HL-60/S4 treated with phorbol 12-myristate 13-acetate at 8.2 ng/mL for 4 days and 3 days (cell line): ENCODE measurements at regions not wholly inside any gene's neighbourhood (a gene's known extent, or its start where the extent isn't known, plus 50 kb on each side); places are given as distances from the start of the nearest gene placed in this dataset.

Source experiments
- in situ Hi-C: fragments of 300-500 bp; cut with MboI; formaldehyde crosslinking; loops from 2 replicates; pipeline ENCODE4 v1.15.0; 2022; ENCODE audit warnings: low sequenced_read_pairs

DNA sequence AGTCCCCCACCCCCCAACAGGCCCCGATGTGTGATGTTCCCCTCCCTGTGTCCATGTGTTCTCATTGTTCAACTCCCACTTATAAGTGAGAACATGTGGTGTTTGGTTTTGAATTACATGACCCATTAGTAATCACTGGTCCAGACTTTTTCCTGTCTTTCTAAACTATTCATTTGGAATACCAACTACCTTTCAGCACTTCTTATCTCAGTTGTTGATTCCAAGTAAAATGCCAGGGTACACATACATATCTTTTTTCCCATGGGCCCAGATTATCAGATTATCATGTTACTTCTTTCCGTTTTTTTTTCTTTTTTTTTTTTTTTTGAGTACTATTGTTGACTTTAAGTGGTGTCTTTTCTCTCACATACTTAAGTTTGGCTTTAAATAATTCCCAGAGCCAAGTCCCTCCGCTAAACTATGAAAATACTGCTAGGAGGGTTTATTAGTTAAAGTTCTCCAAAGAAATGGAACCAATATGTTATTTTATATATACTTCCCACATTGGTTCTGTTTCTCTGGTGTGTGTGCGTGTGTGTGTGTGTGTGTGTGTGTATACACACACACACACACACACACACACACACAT lies 389.3 kb downstream of the IRS1 start:
- in situ Hi-C loops, result no loop called here

DNA sequence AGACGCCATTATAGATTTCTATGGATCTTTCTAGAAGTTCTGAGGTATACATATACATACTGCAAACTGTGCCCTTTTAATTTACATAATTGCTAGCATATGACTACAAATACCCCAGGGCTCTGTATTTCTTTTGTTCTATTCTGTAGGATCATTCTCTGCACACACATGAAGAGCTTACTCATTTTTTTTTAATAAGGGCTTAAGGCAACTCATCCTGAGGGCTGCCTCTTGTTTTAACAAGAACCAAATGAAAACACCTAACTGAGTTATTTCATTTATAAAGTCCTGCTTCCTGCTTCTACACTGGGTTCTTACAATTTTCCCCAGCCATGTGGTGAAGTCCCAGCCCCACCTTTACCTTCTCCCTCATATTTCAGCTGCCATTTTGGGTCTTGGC lies 390.5 kb downstream of the IRS1 start:
- in situ Hi-C loops, result no loop called here

DNA sequence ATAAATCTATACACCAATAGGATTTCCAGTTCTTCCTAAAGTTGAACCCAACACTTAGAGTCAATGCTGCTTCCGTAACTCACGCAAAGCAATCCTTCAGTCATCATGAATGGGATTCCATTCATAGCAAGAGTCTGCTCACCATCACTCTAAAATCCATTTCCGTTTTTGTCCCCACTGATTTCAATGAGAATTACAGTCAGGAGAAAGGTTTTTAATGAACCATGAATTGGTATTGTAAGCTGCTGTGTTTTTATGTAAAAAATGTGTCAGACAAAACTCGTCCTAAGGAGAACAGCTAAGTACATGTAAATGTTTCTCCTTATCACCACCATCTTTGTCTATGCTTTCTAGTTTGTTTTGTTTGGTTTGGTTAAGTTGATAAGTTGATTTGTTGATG lies 391.5 kb downstream of the IRS1 start:
- in situ Hi-C loops, result no loop called here

DNA sequence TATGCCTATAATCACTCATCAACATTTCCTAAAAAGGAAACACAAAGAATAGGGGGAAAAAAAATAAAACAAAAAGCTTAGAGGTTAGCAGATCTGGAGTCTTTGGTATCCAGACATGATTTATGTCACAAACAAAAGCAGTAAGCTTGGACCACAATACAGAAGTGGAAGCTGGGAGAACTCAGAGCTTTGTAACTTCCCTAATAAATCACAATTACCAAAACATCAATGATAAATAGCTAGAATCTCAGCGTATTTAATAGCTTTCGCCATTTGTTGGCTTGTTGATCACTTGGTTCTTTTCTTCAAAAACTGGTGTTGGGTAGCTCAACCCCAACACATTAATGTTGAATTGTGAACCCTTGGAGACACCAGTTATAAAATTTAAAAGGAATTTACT lies 392.5 kb downstream of the IRS1 start:
- in situ Hi-C loops, result no loop called here

DNA sequence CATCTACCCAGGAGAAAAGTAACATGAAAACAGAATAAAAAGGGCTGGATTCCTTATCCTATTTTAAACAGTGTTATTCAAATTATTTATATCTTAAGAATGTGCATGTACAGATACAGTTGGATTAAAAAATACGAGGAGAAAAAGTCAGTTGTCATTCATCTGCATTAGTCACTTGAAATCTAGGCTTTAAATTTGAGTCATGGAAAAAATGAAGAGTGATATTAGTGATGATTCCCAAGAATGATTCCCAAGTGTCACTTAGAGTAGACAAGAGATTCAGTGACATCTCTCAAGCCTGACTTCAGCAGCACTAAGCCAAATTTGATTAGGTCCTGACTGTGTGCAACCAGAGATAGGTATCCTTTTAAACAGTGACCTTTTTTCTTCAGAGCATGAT lies 394.2 kb downstream of the IRS1 start:
- in situ Hi-C loops, result no loop called here

DNA sequence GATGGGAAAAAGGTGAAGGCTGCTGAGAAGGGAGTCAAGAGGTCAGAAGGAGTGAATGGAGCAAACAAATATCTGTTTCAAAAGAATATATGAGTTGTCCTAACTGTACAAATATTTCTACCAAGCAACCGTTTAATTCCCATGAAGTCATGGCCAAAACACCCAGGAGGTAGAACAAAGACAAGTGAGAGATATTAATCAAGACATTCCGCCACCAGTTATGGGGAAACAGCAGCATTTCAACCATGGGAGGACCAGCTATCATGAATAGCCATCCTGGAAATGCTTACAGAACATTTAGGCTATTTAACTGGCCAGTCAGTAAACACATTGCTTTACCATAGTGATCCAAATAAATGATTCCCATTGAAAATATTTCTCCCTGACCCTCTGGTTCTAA lies 396.3 kb downstream of the IRS1 start:
- in situ Hi-C loops, result no loop called here

DNA sequence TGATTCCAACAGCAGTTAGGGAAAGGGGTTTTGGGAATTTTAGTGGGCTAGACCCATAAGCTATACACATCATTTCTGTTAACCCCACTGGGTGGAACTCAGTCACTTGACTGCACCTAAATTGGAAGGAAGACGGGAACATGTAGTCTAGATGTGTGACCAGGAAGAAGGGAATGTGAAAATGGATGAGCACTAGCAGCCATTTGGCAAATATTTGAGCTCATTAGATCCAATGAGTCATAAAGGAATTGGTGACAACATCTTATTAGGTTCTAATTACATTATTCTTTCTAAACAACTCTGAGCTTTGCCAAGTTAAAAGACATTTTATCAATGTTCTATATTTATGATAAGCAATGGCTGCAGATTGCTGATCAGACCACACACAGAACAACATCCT lies 400.6 kb downstream of the IRS1 start:
- in situ Hi-C loops, result no loop called here

DNA sequence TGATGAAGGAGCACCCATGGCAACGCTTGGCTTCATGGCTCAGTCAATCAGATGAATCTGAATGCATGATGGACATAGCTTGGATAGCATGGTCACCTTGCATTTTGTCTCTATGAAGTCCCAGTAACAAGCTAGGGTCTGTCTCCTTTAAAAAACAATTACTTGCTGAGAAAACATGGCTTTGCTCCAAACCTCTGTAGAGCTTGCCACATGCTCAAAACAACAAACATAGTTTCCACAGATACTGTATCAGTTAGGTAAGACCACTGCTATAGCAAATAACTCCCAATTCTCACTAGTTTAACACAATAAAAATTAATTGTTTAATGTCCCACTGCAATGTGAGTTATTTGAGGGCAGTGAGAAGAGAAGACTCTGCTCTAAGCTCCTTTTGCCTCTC lies 401.0 kb downstream of the IRS1 start:
- in situ Hi-C loops, result no loop called here

DNA sequence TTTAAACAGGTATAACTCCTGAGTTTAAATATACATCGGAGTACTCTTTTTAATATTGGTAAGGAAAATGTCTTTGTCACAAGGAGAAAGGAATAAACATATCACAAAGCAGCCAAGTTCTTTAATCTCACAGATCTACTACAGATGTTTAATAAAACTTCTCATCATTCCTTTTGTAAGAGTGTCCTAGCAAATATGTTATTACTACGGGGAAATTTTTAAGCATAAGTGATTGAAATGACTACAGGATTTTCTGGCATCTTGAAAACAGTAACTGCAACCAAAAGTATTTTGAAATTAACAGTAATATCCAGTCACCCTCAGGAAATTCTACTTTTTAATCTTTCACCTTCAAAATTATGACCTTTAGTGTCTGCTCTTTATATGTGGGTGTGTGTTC lies 403.1 kb downstream of the IRS1 start:
- in situ Hi-C loops, result no loop called here

DNA sequence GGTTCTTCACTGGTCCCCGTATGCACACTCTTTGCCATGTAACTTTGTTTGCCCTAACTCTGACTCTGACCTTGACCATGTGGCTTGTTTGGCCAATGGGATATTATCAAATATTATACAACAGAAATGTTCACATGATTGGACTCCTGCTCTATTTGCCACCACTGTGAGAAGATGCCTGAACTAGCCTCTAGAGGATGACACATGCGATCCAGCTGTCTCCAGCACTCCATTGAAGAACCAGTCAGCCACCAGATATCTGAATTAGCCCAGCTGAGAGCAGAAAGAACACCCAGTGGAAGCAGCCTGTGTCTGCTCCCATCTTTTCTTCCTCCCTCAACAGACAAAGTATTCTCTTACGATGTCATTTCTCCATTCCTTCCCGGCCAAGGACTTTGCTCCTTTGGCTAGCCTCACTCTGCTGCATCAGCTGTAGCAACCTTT lies 412.1 kb downstream of the IRS1 start:
- in situ Hi-C loops, result no loop called here

DNA sequence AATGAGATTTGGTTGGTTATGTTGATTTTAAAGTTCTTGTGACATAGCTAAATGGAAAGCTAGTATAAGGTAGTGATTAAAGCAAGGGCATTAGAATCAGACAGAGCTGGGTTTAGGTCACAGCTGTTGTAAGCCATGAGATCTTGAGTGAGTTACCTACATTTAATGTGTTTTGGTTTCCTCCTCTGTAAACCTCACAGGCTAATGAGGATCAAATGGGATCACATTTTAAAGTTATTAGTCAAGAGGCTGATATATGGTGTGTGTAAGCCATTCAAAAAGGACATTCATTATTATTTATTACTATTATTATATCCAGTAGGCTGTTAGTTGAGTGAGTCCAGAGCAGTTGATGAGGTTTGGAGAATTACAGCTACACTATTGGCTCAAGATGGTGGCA lies 416.2 kb downstream of the IRS1 start:
- in situ Hi-C loops, result no loop called here

DNA sequence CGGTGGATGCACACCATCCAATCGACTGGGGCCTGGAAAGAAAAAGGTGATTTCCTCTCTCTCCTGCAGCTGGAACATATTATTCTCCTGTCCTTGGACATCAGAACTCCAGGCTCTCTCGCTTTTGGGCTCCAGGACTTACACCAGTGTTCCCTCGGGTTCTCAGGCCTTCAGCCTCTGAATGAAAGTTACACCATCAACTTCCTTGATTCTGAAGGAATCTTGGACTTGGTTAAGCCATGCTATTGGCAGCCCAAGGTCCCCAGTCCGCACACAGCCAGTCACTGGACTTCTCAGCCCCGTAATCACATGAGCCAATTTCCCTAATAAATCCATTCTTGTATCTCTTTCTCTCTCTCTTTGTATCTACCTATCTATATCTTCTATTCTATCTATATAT lies 418.9 kb downstream of the IRS1 start:
- in situ Hi-C loops, result no loop called here

DNA sequence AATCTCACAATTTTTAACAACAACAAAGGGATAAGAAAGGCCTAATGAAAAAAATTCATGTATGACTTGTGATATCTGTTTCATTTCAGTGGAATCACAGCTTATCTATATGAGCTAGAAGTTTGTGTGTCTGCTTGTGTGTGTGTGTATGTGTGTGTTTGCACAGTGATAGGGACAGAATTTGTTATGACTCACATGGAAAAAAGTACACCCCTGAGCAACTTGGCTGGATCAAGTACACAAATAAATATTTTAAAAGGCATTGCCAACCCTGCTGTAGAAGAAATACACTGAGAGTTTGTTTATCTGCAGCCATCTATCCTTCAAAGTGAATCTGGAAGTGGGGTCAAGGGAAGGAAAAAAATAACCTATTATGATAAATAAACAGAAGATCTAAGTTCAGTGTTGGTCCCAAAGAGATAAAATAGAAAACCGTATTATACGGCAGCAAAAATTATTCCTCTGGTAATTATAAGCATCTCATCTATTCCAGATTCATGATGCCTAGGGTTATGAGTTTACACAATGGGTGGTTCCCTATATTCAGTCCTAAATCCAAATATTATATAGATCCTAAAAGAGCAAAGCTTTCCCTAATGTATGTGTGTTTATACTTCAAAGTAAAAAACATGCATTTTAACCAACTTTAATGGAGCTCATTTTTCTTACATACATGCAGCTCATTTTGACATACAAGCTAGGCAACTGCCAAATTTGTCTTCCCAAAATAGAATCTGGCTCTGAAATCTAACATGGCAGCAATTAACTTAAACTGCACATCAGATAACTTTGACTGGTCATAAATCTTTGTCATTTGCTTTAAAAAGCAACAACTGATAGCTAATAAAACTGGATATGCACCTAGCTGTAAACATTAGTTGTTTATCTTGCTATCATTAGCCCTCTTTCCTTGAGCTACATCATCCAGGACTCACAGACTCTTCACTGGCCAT lies 420.6 kb downstream of the IRS1 start:
- in situ Hi-C loops, result no loop called here

DNA sequence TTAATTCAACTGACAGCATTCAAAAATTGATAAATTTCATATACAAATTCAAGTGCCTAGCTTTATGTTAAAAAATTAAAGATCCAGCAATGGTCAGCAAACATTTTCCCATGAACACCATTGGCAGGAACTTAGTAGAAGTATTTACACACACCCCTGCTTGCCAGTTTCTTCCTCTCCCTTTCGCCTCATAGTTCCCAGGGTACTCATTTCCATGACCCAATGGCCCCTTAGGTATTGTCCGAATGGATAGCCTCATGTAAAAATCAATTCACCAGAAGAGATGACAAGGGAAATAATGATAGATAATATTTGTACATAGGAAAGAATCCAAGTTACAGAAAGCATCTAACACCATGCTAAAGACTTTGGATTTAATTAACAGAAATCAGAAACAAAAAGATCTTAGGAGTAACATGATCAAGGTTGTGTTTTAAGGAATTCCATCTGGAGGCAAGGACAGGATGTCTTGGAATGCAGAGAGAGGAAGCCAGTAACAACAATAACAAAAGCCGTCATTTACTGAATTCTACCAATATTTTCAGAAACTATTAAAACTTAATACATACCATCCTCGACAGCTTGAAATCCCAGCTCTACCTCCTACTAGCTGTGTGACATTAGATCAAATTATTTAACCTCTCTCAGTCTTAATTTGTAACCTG lies 423.0 kb downstream of the IRS1 start:
- in situ Hi-C loops, result no loop called here

DNA sequence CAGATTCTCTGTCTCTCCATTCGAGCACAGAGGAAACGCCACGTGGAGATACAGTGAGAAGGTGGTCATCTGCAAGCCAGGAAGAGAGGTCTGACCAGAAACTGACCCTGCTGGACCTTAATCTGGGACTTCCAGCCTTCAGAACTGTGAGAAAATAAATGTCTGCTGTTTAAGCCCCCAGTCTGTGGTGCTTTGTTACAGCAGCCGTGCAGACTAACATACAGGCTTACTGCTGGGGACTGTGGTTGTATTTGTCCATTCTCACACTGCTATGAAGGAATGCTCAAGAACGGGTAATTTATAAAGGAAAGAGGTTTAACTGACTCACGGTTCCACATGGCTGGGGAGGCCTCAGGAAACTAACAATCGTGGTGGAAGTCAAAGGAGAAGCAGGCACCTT lies 432.7 kb downstream of the IRS1 start:
- in situ Hi-C loops, result no loop called here

DNA sequence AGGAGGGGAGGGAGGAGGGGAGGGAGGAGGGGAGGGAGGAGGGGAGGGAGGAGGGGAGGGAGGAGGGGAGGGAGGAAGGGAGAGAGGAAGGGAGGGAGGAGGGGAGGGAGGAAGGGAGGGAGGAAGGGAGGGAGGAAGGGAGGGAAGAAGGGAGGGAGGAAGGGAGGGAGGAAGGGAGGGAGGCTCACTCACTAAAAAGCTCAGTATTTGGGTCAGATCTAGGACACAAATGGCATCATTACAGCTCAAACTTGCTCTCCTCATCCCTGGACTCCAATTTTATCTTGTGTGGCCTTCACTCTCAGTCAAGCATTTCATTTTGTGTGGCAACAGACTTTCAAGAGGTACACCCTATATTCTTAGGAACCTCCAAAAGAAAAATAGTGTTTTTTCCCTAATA lies 435.4 kb downstream of the IRS1 start:
- in situ Hi-C loops, result no loop called here

DNA sequence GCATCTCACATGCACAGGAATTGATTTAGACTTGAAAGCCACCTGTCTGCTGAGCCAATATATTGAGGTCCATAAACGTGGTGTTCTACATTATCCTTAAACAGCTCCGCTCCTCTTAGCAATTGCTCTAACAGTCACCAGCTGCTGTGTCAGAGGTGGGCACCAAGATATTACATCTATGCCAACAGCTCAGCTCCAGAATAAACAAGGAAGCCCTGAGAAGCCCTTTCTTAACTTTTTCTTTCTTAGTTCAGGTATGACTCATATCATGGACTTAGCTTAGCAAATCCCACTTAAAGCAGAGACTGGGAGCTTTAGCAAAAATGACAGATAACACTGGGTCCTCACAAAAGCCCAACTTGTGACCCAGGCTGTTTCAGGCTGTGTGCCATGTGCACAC lies 436.6 kb downstream of the IRS1 start:
- in situ Hi-C loops, result no loop called here

DNA sequence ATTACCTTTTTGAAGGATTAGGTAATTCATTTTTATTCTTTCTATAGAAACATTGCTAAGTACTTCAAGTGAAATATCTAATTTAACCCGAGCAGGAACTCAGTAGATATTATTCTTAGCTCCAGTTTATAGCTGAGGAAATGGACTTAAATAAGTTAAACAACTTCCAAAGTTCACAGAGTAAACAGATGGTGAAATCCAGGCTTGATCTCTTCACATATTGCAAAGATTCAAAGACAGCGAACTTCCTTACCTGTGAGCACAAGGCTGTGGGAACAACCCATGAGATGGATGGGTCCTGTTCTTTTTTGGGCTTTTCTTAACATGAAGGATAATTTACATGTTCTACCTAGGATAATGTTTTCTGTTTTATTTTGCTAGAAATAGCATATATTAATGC lies 439.0 kb downstream of the IRS1 start:
- in situ Hi-C loops, result no loop called here

DNA sequence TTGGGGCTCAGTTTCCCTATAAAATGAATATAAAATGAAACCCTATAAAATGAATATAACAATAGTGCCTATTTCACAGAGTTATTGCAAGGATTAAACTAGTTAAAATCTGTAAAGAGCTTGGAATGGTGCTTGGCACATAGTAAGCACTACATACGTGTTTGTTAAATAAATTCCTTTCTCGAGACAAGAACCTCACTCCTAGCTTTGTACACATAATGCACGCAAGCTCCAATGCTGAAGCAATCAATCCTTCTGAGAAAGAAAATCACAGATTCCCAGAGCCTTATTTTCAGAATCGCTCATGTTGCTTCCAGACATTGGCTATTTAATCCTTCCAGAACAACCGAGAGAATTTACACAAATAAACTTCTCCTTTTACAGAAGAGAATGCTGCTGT lies 440.9 kb downstream of the IRS1 start:
- in situ Hi-C loops, result no loop called here

DNA sequence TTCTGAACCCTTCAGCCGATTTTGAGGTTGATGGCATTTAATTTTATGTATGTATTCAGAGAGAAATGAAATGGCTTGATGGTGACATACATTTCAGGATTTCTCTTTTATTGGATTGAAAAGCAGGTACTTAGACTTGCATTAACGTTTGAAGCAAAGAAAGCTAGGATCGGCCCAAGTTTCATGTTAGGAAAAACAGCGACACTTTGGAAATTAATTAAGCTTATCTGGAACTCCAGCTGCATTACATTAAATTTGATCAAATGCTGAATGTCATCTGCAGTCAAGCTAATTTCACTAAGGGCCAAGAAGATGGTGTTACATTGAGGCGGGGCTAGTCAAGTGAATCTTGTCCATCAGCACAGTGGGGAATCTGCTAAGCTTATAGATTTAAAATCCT lies 441.8 kb downstream of the IRS1 start:
- in situ Hi-C loops, result no loop called here

DNA sequence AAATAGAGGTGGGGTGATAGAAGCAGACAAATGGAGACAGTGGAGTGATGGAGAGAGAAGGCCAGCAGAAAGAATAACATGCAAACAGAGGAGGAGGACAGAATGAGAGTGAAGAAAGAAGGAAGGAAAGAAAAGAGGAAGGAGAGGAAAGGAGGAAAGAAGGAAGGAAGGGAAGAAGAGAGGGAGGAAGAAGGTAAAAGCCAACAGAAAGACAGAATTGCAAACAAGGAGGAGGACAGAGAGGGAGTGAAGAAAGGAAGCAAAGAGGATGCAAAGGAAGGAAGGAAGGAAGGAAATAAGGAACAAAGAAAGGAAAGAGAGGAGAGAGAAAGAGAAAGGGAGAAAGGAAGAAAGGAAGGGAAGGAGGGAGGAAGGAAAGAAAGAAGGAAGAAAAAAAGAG lies 444.0 kb downstream of the IRS1 start:
- in situ Hi-C loops, result no loop called here

DNA sequence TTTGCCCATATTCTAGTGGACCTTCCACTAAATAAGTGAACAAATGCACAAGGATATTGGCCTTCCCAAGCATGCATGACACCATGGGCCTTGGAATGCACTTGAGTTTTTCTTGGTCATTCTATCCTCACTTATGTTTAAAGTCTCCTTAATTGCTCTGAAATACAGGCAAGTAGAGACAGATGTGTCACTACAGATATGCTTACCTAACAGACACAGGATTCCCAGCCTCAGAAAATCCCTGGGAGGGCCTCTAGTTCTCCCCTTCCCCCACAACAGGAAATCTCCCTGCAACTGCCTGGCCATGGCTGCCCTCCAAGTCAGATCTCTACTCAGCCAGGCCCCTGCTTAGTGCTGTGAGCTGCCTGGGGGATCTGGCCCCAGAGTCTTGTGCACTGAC lies 445.2 kb downstream of the IRS1 start:
- in situ Hi-C loops, result no loop called here
